ENCODE measurements at regions not wholly inside any gene's neighbourhood (a gene's known extent, or its start where the extent isn't known, plus 50 kb on each side); places are given as distances from the start of the nearest gene placed in this dataset.

- TF ChIP-seq CTCF (optimal IDR thresholded peaks at IDR 0.05 in 1 of 3, IDR thresholded peaks at IDR 0.05 in 1 of 3, conservative IDR thresholded peaks at IDR 0.05 in 1 of 3; ENCODE audit: extremely low read depth in 1 of 3, insufficient read depth in 2 of 3, low read length in 3 of 3) (no peak), EZH2 (IDR thresholded peaks at IDR 0.05; ENCODE audit: low read length) (no peak)
Observed at GRCh38 chr14:53766106-53766505, 190.5 kb downstream of the BMP4 start.

All from keratinocyte (primary cell).